Calu3 (cell line): ENCODE measurements at regions not wholly inside any gene's neighbourhood (a gene's known extent, or its start where the extent isn't known, plus 50 kb on each side); places are given as distances from the start of the nearest gene placed in this dataset.

Experiments
- BruUV-seq: library from RNA; stranded (reverse); fragments of 400-500 nt; replicated peaks from 2 replicates; lab custom pipeline; 2021; lab: Mats Ljungman, UMichigan
- CTCF ChIA-PET: fragments of 300-600 bp; sonication (Branson Sonifier 250); formaldehyde crosslinking; loops from one replicate; lab custom pipeline; 2022; ENCODE audit warnings: antibody characterized with exemption; lab: Charles Lee
- DNase-seq: peaks from one replicate; pipeline ENCODE4 v3.0.0; 2022
- H3K27ac Mint-ChIP-seq: one replicate; pipeline ENCODE4 v1.8.0; 2022; ENCODE audit warnings: mixed read lengths; ENCODE audit not compliant: unreplicated experiment
- H3K27me3 Mint-ChIP-seq: one replicate; pipeline ENCODE4 v1.8.0; 2022; ENCODE audit warnings: mixed read lengths; ENCODE audit not compliant: unreplicated experiment
- H3K36me3 Mint-ChIP-seq: one replicate; pipeline ENCODE4 v1.8.0; 2022; ENCODE audit warnings: mild to moderate bottlenecking, moderate library complexity, mixed read lengths; ENCODE audit not compliant: insufficient read depth, unreplicated experiment
- H3K4me1 Mint-ChIP-seq: one replicate; pipeline ENCODE4 v1.8.0; 2022; ENCODE audit warnings: mild to moderate bottlenecking, low read depth, mixed read lengths; ENCODE audit not compliant: unreplicated experiment
- H3K4me3 Mint-ChIP-seq: one replicate; pipeline ENCODE4 v1.8.0; 2022; ENCODE audit warnings: mild to moderate bottlenecking, low read depth, moderate library complexity, mixed read lengths; ENCODE audit not compliant: unreplicated experiment
- H3K9me3 Mint-ChIP-seq: one replicate; pipeline ENCODE4 v1.8.0; 2022; ENCODE audit warnings: low read depth, mixed read lengths; ENCODE audit not compliant: unreplicated experiment
- intact Hi-C: fragments of 100-400 bp; cut with micrococcal nuclease; formaldehyde crosslinking; loops from one replicate; pipeline ENCODE4 v1.10.0; 2022; ENCODE audit not compliant: unreplicated experiment
- TF ChIP-seq, protein P1 (sequence below): fragments of 200-600 bp; IDR thresholded peaks from one replicate; pipeline ENCODE4 v1.8.0; 2022; ENCODE audit warnings: antibody characterized with exemption; ENCODE audit not compliant: unreplicated experiment

DNA sequence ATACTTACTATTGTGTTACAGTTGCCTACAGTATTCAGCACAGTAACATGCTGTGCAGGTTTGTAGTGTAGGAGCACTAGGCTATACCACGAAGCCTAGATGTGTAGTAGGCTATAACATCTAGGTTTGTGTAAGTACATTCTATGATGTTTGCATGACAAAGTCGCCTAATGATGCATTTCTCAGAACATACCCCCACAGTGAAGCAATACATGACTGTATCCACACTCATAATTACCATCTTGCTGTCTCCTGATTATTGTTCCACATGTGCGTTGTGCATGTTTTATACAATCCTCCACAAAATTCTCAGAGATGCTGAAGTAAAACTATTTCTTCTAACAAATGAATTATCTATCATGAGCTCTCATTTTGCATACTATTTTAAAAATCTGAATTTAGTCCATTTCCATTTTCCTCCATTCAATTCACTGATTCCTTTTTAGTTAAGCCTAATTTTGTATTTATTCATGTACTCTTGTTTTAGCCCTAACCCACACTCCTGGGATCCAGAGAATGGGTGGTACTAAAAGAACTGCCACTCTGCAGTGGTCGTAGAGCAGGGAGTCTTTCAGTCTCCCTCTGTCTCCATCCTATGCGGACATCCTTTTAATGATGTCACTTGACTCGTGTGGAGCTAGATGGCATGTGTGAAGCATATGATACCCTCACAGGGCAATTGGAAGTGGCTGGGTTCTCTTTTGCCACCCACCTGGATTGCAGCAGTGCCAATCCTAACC, 67.6 kb upstream of the CAV2 start:
- no TSS peak for BruUV-seq
- CTCF ChIA-PET, result interaction anchor here (1.1 kb wide), 1 partner anchor 13 kb away, joined by 4 read pairs; no protein-coding TSS in a partner anchor
- TF ChIP-seq, protein P1, sequence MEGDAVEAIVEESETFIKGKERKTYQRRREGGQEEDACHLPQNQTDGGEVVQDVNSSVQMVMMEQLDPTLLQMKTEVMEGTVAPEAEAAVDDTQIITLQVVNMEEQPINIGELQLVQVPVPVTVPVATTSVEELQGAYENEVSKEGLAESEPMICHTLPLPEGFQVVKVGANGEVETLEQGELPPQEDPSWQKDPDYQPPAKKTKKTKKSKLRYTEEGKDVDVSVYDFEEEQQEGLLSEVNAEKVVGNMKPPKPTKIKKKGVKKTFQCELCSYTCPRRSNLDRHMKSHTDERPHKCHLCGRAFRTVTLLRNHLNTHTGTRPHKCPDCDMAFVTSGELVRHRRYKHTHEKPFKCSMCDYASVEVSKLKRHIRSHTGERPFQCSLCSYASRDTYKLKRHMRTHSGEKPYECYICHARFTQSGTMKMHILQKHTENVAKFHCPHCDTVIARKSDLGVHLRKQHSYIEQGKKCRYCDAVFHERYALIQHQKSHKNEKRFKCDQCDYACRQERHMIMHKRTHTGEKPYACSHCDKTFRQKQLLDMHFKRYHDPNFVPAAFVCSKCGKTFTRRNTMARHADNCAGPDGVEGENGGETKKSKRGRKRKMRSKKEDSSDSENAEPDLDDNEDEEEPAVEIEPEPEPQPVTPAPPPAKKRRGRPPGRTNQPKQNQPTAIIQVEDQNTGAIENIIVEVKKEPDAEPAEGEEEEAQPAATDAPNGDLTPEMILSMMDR, result no peak
- Mint-ChIP-seq H3K4me1 (peaks cover 27% of the 10 kb centered on the region), H3K36me3 (no peaks in the 10 kb centered on the region), H3K27ac (no peak overlapping the region), H3K9me3 (no peaks in the 10 kb centered on the region), H3K4me3 (no peak overlapping the region), H3K27me3 (no peaks in the 10 kb centered on the region)
- intact Hi-C loops, result no loop called here
- no peak for DNase-seq

DNA sequence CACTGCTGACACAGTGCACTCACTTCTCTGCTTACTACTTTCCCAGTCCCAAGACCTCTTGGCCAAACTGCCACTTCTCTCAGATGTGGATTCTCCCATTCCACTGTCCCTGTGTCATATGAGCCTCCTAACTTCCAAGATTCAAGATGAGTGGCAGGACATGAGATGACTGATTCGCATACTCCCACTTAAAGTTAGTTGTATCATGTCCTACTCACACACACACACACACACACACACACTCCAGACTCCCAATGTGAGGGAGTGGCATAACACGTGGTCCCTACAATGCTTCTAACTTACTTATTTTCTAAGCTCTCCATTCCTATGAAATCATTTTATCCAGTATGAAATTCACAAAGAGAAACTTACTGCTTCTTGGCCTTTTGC, 67.0 kb upstream of the CAV2 start:
- DNase-seq, result no peak
- no peaks in the 10 kb centered on the region for H3K36me3 Mint-ChIP-seq
- no peak overlapping the region for H3K4me3 Mint-ChIP-seq
- no peak overlapping the region for H3K27ac Mint-ChIP-seq
- no peaks in the 10 kb centered on the region for H3K27me3 Mint-ChIP-seq
- TF ChIP-seq, protein P1, result no peak
- intact Hi-C loops, result no loop called here
- no peaks in the 10 kb centered on the region for H3K9me3 Mint-ChIP-seq
- peaks cover 22% of the 10 kb centered on the region for H3K4me1 Mint-ChIP-seq
- BruUV-seq, result no TSS peak
- CTCF ChIA-PET, result no interaction called here

DNA sequence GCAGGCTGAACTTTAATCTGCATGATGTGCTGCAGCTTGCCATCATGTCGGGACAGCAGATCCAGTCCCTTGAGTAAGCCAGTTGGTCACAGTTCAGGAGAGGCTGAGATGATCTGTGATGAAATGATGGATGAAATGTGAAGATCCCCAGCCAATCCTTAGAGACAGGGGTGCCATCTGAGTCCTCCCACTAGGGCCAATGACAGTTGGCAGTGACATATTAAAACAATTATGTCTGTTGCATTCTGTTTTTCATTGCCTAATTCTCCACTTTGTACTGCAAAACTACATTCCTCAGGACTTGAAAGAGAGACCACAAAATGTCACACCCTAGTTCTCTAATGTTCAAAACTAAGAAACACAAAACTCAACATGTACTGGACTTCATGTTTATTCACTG, 66.3 kb upstream of the CAV2 start:
- Mint-ChIP-seq H3K9me3 (no peaks in the 10 kb centered on the region), H3K4me3 (no peak overlapping the region), H3K4me1 (peaks cover 27% of the 10 kb centered on the region), H3K27ac (no peak overlapping the region), H3K36me3 (no peaks in the 10 kb centered on the region), H3K27me3 (no peaks in the 10 kb centered on the region)
- intact Hi-C loops, result no loop called here
- DNase-seq, result no peak
- CTCF ChIA-PET, result no interaction called here
- no TSS peak for BruUV-seq
- TF ChIP-seq, protein P1, result no peak

DNA sequence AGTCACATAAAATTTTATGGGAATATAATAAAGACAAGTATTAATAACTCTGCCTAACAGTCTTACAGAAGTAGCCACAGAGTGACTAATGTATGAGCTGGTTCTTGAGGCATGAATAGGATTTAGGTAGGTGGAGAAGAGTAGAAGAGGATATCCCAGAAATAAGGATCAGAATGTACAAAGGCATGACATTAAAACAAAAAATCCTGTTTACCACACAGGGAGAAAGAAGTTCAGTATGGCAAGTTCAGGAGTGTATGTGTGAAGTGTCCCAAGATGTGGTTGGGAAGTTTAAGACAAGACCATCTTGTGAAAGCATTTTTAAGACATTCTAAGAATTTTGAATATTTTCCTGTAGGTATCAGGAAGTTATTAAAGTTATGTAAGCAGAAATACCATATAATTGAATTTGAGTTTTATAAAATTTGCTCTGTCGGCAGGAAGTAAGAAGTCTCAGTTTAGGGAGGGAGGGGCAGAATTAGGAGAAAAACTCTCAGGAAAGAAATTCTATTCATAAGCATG, 64.7 kb upstream of the CAV2 start:
- CTCF ChIA-PET, result no interaction called here
- Mint-ChIP-seq H3K4me1 (peaks cover 35% of the 10 kb centered on the region), H3K27ac (no peak overlapping the region), H3K36me3 (no peaks in the 10 kb centered on the region), H3K4me3 (no peak overlapping the region), H3K9me3 (peaks cover 2% of the 10 kb centered on the region), H3K27me3 (no peaks in the 10 kb centered on the region)
- TF ChIP-seq, protein P1, result no peak
- no peak for DNase-seq
- no TSS peak for BruUV-seq
- intact Hi-C loops, result no loop called here
